ENCODE measurements at regions not wholly inside any gene's neighbourhood (a gene's known extent, or its start where the extent isn't known, plus 50 kb on each side); places are given as distances from the start of the nearest gene placed in this dataset.

DNA sequence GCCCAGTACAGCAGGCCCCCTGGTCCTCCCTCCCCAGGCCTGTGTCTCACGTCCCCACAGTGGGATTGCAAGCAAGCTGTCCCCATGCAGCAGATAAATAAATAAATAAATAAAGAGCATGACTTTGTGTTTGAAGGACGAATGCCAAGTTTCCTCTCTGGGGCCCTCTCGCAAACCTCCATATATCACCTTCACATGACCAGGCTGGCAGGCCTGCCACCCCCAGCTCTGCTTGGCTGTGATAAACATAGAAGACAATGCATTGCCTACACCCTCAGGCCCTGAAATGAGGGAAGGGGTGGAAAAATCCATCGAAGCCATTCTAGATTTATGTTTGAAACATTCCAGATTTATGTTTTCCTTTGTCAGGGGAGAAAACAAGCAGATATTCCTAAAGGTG lies 107.3 kb downstream of the CCT6B start:
- Histone ChIP-seq H3K79me2 (ENCODE audit: insufficient read depth, low read length) (no peaks in the 10 kb centered on the region), H3K4me3 (ENCODE audit: insufficient read depth, low read length) (no peak overlapping the region), H3K36me3 (ENCODE audit: insufficient read depth, low read length) (no peaks in the 10 kb centered on the region), H3K27ac (ENCODE audit: low read depth, low read length) (no peak overlapping the region), H2AFZ (ENCODE audit: low read length) (no peak overlapping the region), H3K4me2 (ENCODE audit: insufficient read depth, low read length) (no peak overlapping the region), H3K4me1 (ENCODE audit: insufficient read depth, low read length) (no peaks in the 10 kb centered on the region), H4K20me1 (ENCODE audit: insufficient read depth, low read length) (no peaks in the 10 kb centered on the region), H3K27me3 (ENCODE audit: insufficient read depth, low read length) (no peaks in the 10 kb centered on the region), H3K9me3 (ENCODE audit: low read depth, low read length) (no peaks in the 10 kb centered on the region)
- no peak for DNase-seq (ENCODE audit: insufficient read length, low spot score, missing footprints)
- TF ChIP-seq CTCF (IDR thresholded peaks at IDR 0.05; ENCODE audit: extremely low read depth, low read depth, low read length), result no peak

GRCh38 chr17:34852614-34853013 lies 108.6 kb downstream of the CCT6B start:
- no peaks in the 10 kb centered on the region for H3K27me3 ChIP-seq (ENCODE audit: insufficient read depth, low read length)
- no peak for DNase-seq (ENCODE audit: insufficient read length, low spot score, missing footprints)
- no peaks in the 10 kb centered on the region for H3K36me3 ChIP-seq (ENCODE audit: insufficient read depth, low read length)
- no peak overlapping the region for H2AFZ ChIP-seq (ENCODE audit: low read length)
- H4K20me1 ChIP-seq (ENCODE audit: insufficient read depth, low read length), result no peaks in the 10 kb centered on the region
- no peaks in the 10 kb centered on the region for H3K9me3 ChIP-seq (ENCODE audit: low read depth, low read length)
- no peaks in the 10 kb centered on the region for H3K79me2 ChIP-seq (ENCODE audit: insufficient read depth, low read length)
- no peak for TF ChIP-seq CTCF (IDR thresholded peaks at IDR 0.05; ENCODE audit: extremely low read depth, low read depth, low read length)
- no peak overlapping the region for H3K4me3 ChIP-seq (ENCODE audit: insufficient read depth, low read length)
- H3K4me1 ChIP-seq (ENCODE audit: insufficient read depth, low read length), result no peaks in the 10 kb centered on the region
- H3K4me2 ChIP-seq (ENCODE audit: insufficient read depth, low read length), result no peak overlapping the region
- H3K27ac ChIP-seq (ENCODE audit: low read depth, low read length), result no peak overlapping the region

DNA sequence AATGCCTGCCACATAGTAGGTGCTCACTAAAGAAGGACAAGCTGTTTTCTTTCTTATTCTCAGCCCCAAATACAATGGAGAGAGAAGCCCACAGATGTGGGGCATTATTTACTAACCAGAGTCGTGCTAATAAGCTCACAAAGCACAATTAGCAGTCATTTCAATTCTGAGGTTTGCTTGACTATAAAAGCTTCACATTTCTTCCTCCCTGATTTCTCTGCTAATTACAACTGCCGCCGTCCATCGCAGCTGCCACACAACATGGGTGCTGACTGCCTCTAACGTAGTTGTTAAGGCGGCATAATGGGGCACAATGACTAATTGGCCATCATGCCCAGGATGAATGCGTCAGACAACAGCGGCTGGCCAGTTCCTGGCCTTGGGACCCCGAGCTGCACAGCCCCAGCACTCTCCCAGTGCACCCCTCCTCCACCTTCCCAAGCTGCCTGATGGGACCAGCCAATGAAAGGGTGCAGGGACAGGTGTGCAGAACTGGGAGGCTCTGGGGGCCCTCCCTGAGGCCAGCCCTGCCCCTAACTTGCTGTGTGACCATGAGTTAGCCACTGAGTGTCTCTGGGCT lies 109.2 kb downstream of the CCT6B start:
- H3K9me3 ChIP-seq (ENCODE audit: low read depth, low read length), result no peaks in the 10 kb centered on the region

GRCh38 chr17:34850964-34851363 lies 110.3 kb downstream of the CCT6B start:
- Histone ChIP-seq H3K79me2 (ENCODE audit: insufficient read depth, low read length) (no peaks in the 10 kb centered on the region), H2AFZ (ENCODE audit: low read length) (no peak overlapping the region), H3K4me2 (ENCODE audit: insufficient read depth, low read length) (no peak overlapping the region), H3K27me3 (ENCODE audit: insufficient read depth, low read length) (no peaks in the 10 kb centered on the region), H4K20me1 (ENCODE audit: insufficient read depth, low read length) (no peaks in the 10 kb centered on the region), H3K9me3 (ENCODE audit: low read depth, low read length) (no peaks in the 10 kb centered on the region), H3K4me3 (ENCODE audit: insufficient read depth, low read length) (no peak overlapping the region), H3K36me3 (ENCODE audit: insufficient read depth, low read length) (no peaks in the 10 kb centered on the region), H3K27ac (ENCODE audit: low read depth, low read length) (no peak overlapping the region), H3K4me1 (ENCODE audit: insufficient read depth, low read length) (no peaks in the 10 kb centered on the region)
- no peak for TF ChIP-seq CTCF (IDR thresholded peaks at IDR 0.05; ENCODE audit: extremely low read depth, low read depth, low read length)
- DNase-seq (ENCODE audit: insufficient read length, low spot score, missing footprints), result no peak

More for the DNA sequence above, 109.2 kb downstream of the CCT6B start:
- TF ChIP-seq CTCF (IDR thresholded peaks at IDR 0.05; ENCODE audit: extremely low read depth, low read depth, low read length), result no peak
- H3K27me3 ChIP-seq (ENCODE audit: insufficient read depth, low read length), result no peaks in the 10 kb centered on the region
- H3K79me2 ChIP-seq (ENCODE audit: insufficient read depth, low read length), result no peaks in the 10 kb centered on the region
- H2AFZ ChIP-seq (ENCODE audit: low read length), result no peak overlapping the region
- H3K4me3 ChIP-seq (ENCODE audit: insufficient read depth, low read length), result no peak overlapping the region
- no peaks in the 10 kb centered on the region for H3K36me3 ChIP-seq (ENCODE audit: insufficient read depth, low read length)
- DNase-seq (ENCODE audit: insufficient read length, low spot score, missing footprints), result no peak
- no peak overlapping the region for H3K27ac ChIP-seq (ENCODE audit: low read depth, low read length)
- no peaks in the 10 kb centered on the region for H3K4me1 ChIP-seq (ENCODE audit: insufficient read depth, low read length)
- no peak overlapping the region for H3K4me2 ChIP-seq (ENCODE audit: insufficient read depth, low read length)
- no peaks in the 10 kb centered on the region for H4K20me1 ChIP-seq (ENCODE audit: insufficient read depth, low read length)

Measured in osteoblast (primary cell).